Body of pancreas (tissue), 4 donors: ENCODE measurements at regions not wholly inside any gene's neighbourhood (a gene's known extent, or its start where the extent isn't known, plus 50 kb on each side); places are given as distances from the start of the nearest gene placed in this dataset.
"Not testable (repeated sequence)": the region's sequence is repeated elsewhere in the genome, so short reads cannot be mapped to it uniquely, and the experiment has no call there.

ENCODE experiments used
- ATAC-seq: fragments of 150-250 bp; one replicate; pipeline ENCODE4 v1.9.1; 2016
- DNase-seq, 4 donors: peaks; one replicate each; pipeline ENCODE4 v3.0.0-alpha.2; 2019
- H3K27ac ChIP-seq, 4 donors: fragments of 200-600 bp; sonication (generic); 1 replicate in 3 of 4; 2 replicates in 1 of 4; pipeline versions ENCODE4 v1.5.1 to v1.6.1; 2016 to 2019; ENCODE audit warnings: mild to moderate bottlenecking in 1 of 4, mixed read lengths in 1 of 4, moderate library complexity in 1 of 4
- H3K27me3 ChIP-seq, 2 donors: fragments of 200-600 bp; sonication (generic); one replicate each; pipeline ENCODE4 v1.6.0; 2016; ENCODE audit warnings: mild to moderate bottlenecking in 1 of 2
- H3K36me3 ChIP-seq, 2 donors: fragments of 200-600 bp; sonication (generic); replicated peaks in 1 of 2; 2 replicates each; pipeline ENCODE4 v1.5.1; 2016; ENCODE audit warnings: low read depth in 2 of 2; ENCODE audit not compliant: insufficient read depth in 1 of 2
- H3K4me1 ChIP-seq: fragments of 200-600 bp; sonication (generic); one replicate; pipeline ENCODE4 v1.6.0; 2016
- H3K4me3 ChIP-seq, 2 donors: fragments of 200-600 bp; sonication (generic); 1 replicate in 1 of 2; 2 replicates in 1 of 2; pipeline ENCODE4 v1.5.1; 2016 to 2019
- H3K9me3 ChIP-seq, 3 donors: fragments of 200-600 bp; sonication (generic); 1 replicate in 2 of 3; 2 replicates in 1 of 3; pipeline ENCODE4 v1.5.1; 2016
- CTCF ChIP-seq, 7 experiments: fragments of 450-650 bp in 4 of 7; fragments of 200-600 bp in 3 of 7; sonication (generic) in 3 of 7; IDR thresholded peaks; one replicate each; pipeline ENCODE4 v1.5.1; 2016 to 2019; ENCODE audit warnings: antibody characterized with exemption in 7 of 7
- POLR2A ChIP-seq, 3 donors: fragments of 450-650 bp; IDR thresholded peaks; one replicate each; pipeline ENCODE4 v1.6.1; 2016; ENCODE audit warnings: antibody characterized with exemption in 3 of 3, mild to moderate bottlenecking in 2 of 3
- WGBS, 2 donors: methylation state at CpG; one replicate each; pipeline ENCODE4 v1.1.5; 2017; 5-methylcytosine and 5-hydroxymethylcytosine counted together
- intact Hi-C: fragments of 100-400 bp; cut with DNase I; formaldehyde crosslinking; loops from one replicate; pipeline ENCODE4 v1.15.1; 2023

DNA sequence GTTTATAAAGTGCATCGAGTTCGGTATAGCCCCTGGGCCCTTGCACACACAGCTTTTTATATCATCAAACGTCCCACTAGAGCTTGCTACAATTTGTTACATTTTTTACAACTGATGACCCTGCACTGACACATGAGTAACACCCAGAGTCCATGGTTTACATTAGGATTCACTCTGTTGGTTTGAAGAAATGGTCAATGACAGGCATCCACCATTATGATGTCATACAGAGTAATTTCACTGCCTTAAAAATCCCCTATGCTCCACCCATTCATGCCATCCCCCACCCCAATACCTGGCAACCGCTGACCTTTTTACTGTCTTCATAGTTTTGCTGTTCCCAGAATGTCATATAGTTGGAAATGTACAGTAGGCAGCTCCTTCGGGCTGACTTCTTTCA, 130.2 kb downstream of the MED10 start:
- no peak overlapping the region for H3K27ac ChIP-seq
- H3K4me3 ChIP-seq: no peak overlapping the region
- TF ChIP-seq POLR2A (IDR thresholded peaks at IDR 0.05) (no peak), CTCF (IDR thresholded peaks at IDR 0.05) (no peak)
- intact Hi-C loops: no loop called here
- ATAC-seq (no peak), DNase-seq (no peak)
- H3K36me3 ChIP-seq: no peaks in the 10 kb centered on the region
- no peaks in the 10 kb centered on the region for H3K4me1 ChIP-seq
- no peaks in the 10 kb centered on the region for H3K9me3 ChIP-seq
- H3K27me3 ChIP-seq: no peaks in the 10 kb centered on the region
- 77 to 82% methylated on average over 5 of the region's 5 CpGs for WGBS, 2 donors

GRCh38 chr5:6246820-6247437, 131.4 kb downstream of the MED10 start:
- no peaks in the 10 kb centered on the region for H3K27me3 ChIP-seq
- H3K4me1 ChIP-seq: no peaks in the 10 kb centered on the region
- ATAC-seq (no peak), DNase-seq (no peak)
- TF ChIP-seq CTCF (IDR thresholded peaks at IDR 0.05) (no peak), POLR2A (IDR thresholded peaks at IDR 0.05) (no peak)
- no peak overlapping the region for H3K4me3 ChIP-seq
- 57 to 66% methylated on average over 4 of the region's 4 CpGs for WGBS, 2 donors
- H3K9me3 ChIP-seq: no peaks in the 10 kb centered on the region
- intact Hi-C loops: no loop called here
- H3K27ac ChIP-seq: no peak overlapping the region
- no peaks in the 10 kb centered on the region for H3K36me3 ChIP-seq

DNA sequence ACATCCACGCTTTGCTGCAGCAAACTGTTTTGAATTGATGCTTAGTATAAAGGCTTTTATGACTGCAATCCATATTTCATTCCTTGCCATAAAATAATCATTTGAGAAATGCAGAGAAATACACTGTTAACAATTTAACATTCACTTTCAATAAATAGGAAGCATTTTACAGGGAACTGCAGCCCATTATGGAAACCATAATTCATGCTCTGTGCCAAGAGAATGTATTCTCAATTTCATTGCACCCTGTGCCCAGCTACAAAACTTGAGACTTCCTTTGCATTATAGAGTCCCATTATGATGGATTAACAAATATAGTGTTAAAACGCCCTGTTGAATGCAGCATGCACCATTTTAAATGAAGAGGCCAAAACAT, 134.0 kb downstream of the MED10 start:
- intact Hi-C loops: no loop called here
- Histone ChIP-seq H3K27me3 (no peaks in the 10 kb centered on the region), H3K27ac (no peak overlapping the region), H3K36me3 (no peaks in the 10 kb centered on the region), H3K4me1 (no peaks in the 10 kb centered on the region), H3K9me3 (no peaks in the 10 kb centered on the region), H3K4me3 (no peak overlapping the region)
- WGBS, 2 donors: 53 to 64% methylated on average over 2 of the region's 2 CpGs
- no peak for ATAC-seq
- DNase-seq: no peak
- TF ChIP-seq CTCF (IDR thresholded peaks at IDR 0.05): no peak
- no peak for TF ChIP-seq POLR2A (IDR thresholded peaks at IDR 0.05)

DNA sequence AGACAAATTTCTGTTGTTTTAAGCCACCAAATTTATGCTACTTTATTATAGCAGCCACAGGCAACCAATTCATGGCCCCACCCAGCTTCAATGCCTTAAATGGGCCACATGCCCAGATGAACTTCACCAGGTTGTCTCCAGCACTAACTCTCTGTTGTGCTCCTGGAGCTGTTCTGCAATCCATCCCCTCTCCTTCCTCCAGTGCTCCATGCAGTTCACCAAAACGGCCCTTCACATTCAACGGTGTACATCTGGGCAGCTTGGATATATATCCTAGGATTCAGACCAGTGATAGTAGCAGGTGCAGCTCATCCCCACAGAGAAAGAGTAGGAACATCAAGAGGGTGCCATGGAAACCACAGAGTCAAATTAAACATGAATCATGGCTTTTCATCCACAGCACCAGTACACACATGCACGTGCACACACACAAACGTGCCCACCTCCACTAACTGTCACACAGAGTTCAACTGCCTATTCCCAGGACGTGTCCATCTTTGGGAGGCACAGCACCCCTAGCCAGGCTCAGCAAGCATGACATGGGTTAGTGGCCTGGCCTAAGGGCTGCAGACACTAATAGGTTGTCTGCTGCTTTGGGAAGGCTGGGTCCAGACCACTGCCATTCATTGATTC, 134.5 kb downstream of the MED10 start:
- ATAC-seq: no peak
- WGBS, 2 donors: 61 to 71% methylated on average over 5 of the region's 5 CpGs

DNA sequence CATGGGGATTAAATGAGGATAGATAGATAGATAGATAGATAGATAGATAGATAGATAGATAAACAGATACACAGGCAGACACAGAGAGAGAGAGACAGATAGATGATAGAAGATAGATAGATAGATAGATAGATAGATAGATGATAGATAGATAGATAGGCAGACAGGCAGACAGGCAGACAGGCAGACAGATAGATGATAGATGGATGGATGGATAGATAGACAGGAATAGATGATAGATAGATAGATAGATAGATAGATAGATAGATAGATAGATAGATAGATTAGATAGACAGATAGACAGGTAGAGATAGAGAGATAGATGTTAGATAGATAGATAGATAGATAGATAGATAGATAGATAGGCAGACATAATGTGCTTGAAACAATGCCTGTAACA, 137.3 kb downstream of the MED10 start:
- ATAC-seq, intact Hi-C loops, H3K27ac ChIP-seq, DNase-seq, H3K4me3 ChIP-seq, H3K4me1 ChIP-seq, H3K36me3 ChIP-seq, H3K27me3 ChIP-seq, H3K9me3 ChIP-seq: not testable (repeated sequence)

More for the DNA sequence above, 134.5 kb downstream of the MED10 start:
- TF ChIP-seq POLR2A (IDR thresholded peaks at IDR 0.05) (no peak), CTCF (IDR thresholded peaks at IDR 0.05) (no peak)
- no peaks in the 10 kb centered on the region for H3K27me3 ChIP-seq
- DNase-seq: no peak
- no peaks in the 10 kb centered on the region for H3K36me3 ChIP-seq
- no peak overlapping the region for H3K27ac ChIP-seq
- H3K4me1 ChIP-seq: no peaks in the 10 kb centered on the region
- H3K9me3 ChIP-seq: no peaks in the 10 kb centered on the region
- no peak overlapping the region for H3K4me3 ChIP-seq
- intact Hi-C loops: no loop called here
